ENCODE measurements at regions not wholly inside any gene's neighbourhood (a gene's known extent, or its start where the extent isn't known, plus 50 kb on each side); places are given as distances from the start of the nearest gene placed in this dataset.

DNA sequence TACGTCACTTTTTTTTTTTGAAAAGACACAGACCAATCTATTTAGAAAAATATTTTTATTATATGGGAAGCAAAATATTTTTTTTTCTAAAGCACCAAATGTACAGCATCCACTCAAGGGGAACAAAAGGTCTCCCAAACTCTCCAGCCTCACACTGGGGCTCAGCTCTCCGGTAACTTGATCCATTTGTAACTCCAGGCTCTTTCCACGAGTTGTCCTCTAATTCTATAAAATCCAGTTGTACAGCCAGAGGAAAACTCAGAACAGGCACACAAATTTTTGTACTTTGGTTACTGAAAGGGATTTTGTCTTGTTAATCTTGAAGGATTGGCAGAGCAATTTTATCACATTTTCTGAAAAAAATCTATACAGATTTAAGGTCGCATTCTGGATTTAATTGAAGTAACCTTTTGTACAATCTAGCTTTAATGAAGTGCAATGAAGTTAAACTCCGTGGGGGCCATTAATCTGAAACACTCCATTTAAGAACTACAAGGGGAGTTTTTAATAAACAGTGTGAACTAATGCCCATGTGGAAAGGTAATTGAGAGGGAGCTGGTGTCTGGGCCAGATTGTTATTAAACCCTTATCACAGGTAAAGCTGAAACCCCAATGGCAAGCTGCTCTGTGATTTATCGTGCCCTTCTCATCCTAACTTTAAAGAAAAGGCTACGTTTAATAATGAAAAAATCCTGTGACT lies 161.2 kb upstream of the FRG1 start:
- no peaks in the 10 kb centered on the region for H3K36me3 ChIP-seq (ENCODE audit: low read depth, low read length)
- H3K9ac ChIP-seq (ENCODE audit: low read length) = no peak overlapping the region
- H2AFZ ChIP-seq (ENCODE audit: low read length) = no peak overlapping the region
- no peaks in the 10 kb centered on the region for H4K20me1 ChIP-seq (ENCODE audit: low read length)
- no peaks in the 10 kb centered on the region for H3K27me3 ChIP-seq (ENCODE audit: low read length)
- TF ChIP-seq CTCF (conservative IDR thresholded peaks at IDR 0.05; ENCODE audit: low read depth, low read length) (no peak), EZH2phosphoT487 (IDR thresholded peaks at IDR 0.05; ENCODE audit: borderline replicate concordance, low read length) (no peak), EZH2 (IDR thresholded peaks at IDR 0.05; ENCODE audit: low read length, unreplicated experiment) (no peak)
- intact Hi-C loops (cut with micrococcal nuclease) = no loop called here
- no peak overlapping the region for H3K4me2 ChIP-seq (ENCODE audit: low read length)
- no peaks in the 10 kb centered on the region for H3K9me2 ChIP-seq (replicated peaks; ENCODE audit: low read length)
- no peaks in the 10 kb centered on the region for H3K79me2 ChIP-seq (ENCODE audit: low read length)
- no peaks in the 10 kb centered on the region for H3K9me3 ChIP-seq (ENCODE audit: low read length)
- no peaks in the 10 kb centered on the region for H3F3A ChIP-seq (ENCODE audit: low read length, unreplicated experiment)
- ChIA-PET CTCF (no interaction called here), POLR2A (ENCODE audit: unreplicated experiment) (no interaction called here)
- DNase-seq (no peak), ATAC-seq (no peak)
- H3K4me3 ChIP-seq (ENCODE audit: low read length) = no peak overlapping the region
- H3K4me1 ChIP-seq (ENCODE audit: insufficient read depth, low read length) = no peaks in the 10 kb centered on the region
- H3K27ac ChIP-seq (ENCODE audit: low read length) = no peak overlapping the region
- no TSS peak for BruUV-seq (replicated peaks)

GRCh38 chr4:189780391-189780790 lies 160.3 kb upstream of the FRG1 start:
- no peak overlapping the region for H3K9ac ChIP-seq (ENCODE audit: low read length)
- no peaks in the 10 kb centered on the region for H3F3A ChIP-seq (ENCODE audit: low read length, unreplicated experiment)
- no peaks in the 10 kb centered on the region for H3K4me1 ChIP-seq (ENCODE audit: insufficient read depth, low read length)
- DNase-seq (no peak), ATAC-seq (no peak)
- H3K4me3 ChIP-seq (ENCODE audit: low read length) = no peak overlapping the region
- no peaks in the 10 kb centered on the region for H3K79me2 ChIP-seq (ENCODE audit: low read length)
- no TSS peak for BruUV-seq (replicated peaks)
- no peaks in the 10 kb centered on the region for H3K9me3 ChIP-seq (ENCODE audit: low read length)
- H3K27me3 ChIP-seq (ENCODE audit: low read length) = no peaks in the 10 kb centered on the region
- no peak for TF ChIP-seq EZH2phosphoT487 (IDR thresholded peaks at IDR 0.05; ENCODE audit: borderline replicate concordance, low read length)
- TF ChIP-seq CTCF (conservative IDR thresholded peaks at IDR 0.05; ENCODE audit: low read depth, low read length) = no peak
- no peak for TF ChIP-seq EZH2 (IDR thresholded peaks at IDR 0.05; ENCODE audit: low read length, unreplicated experiment)
- H3K36me3 ChIP-seq (ENCODE audit: low read depth, low read length) = no peaks in the 10 kb centered on the region
- ChIA-PET CTCF (no interaction called here), POLR2A (ENCODE audit: unreplicated experiment) (no interaction called here)
- H4K20me1 ChIP-seq (ENCODE audit: low read length) = no peaks in the 10 kb centered on the region
- no peak overlapping the region for H2AFZ ChIP-seq (ENCODE audit: low read length)
- no peaks in the 10 kb centered on the region for H3K9me2 ChIP-seq (replicated peaks; ENCODE audit: low read length)
- no peak overlapping the region for H3K27ac ChIP-seq (ENCODE audit: low read length)
- intact Hi-C loops (cut with micrococcal nuclease) = no loop called here
- no peak overlapping the region for H3K4me2 ChIP-seq (ENCODE audit: low read length)

DNA sequence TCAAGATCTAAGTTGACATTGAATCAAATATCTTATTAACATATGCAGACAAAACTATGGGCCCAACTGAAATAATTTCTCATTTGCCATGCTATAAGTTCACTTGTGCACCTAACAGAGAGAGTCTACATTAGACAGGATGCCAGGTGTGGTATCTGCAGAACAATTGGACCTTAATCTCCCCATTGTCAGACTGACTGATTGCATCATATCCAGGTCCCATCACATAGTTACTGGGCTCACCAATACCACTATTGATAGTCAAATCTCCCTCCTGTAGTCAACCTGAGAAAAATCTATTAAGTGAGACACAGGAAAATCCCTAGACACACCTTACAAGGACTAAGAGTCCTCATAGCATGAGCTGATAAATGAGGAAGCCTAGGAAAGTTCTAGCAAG lies 156.0 kb upstream of the FRG1 start:
- no peaks in the 10 kb centered on the region for H3K9me3 ChIP-seq (ENCODE audit: low read length)
- H3K36me3 ChIP-seq (ENCODE audit: low read depth, low read length) = no peaks in the 10 kb centered on the region
- no peak overlapping the region for H3K27ac ChIP-seq (ENCODE audit: low read length)
- no peaks in the 10 kb centered on the region for H4K20me1 ChIP-seq (ENCODE audit: low read length)
- no peaks in the 10 kb centered on the region for H3K9me2 ChIP-seq (replicated peaks; ENCODE audit: low read length)
- no peak overlapping the region for H3K4me2 ChIP-seq (ENCODE audit: low read length)
- H3K79me2 ChIP-seq (ENCODE audit: low read length) = no peaks in the 10 kb centered on the region
- H2AFZ ChIP-seq (ENCODE audit: low read length) = no peak overlapping the region
- H3K4me3 ChIP-seq (ENCODE audit: low read length) = no peak overlapping the region
- H3K9ac ChIP-seq (ENCODE audit: low read length) = no peak overlapping the region
- POLR2A ChIA-PET (ENCODE audit: unreplicated experiment) = no interaction called here
- ATAC-seq = no peak
- TF ChIP-seq EZH2 (IDR thresholded peaks at IDR 0.05; ENCODE audit: low read length, unreplicated experiment) (no peak), CTCF (conservative IDR thresholded peaks at IDR 0.05; ENCODE audit: low read depth, low read length) (no peak), EZH2phosphoT487 (IDR thresholded peaks at IDR 0.05; ENCODE audit: borderline replicate concordance, low read length) (no peak)
- no peaks in the 10 kb centered on the region for H3K4me1 ChIP-seq (ENCODE audit: insufficient read depth, low read length)
- BruUV-seq (replicated peaks) = no TSS peak
- CTCF ChIA-PET = no interaction called here
- H3K27me3 ChIP-seq (ENCODE audit: low read length) = peaks cover 19% of the 10 kb centered on the region
- H3F3A ChIP-seq (ENCODE audit: low read length, unreplicated experiment) = no peaks in the 10 kb centered on the region
- DNase-seq = no peak
- intact Hi-C loops (cut with micrococcal nuclease) = no loop called here

All from PC-3 (cell line).